Liver (tissue), 8 donors: ENCODE measurements at regions not wholly inside any gene's neighbourhood (a gene's known extent, or its start where the extent isn't known, plus 50 kb on each side); places are given as distances from the start of the nearest gene placed in this dataset.

ENCODE experiments used
- DNase-seq: peaks from one replicate; pipeline ENCODE4 v3.0.0-alpha.2; 2017; ENCODE audit warnings: low spot score
- H3K27ac ChIP-seq, 2 donors: one replicate each; pipeline ENCODE4 v1.7.0; 2013; ENCODE audit warnings: inconsistent platforms in 2 of 2, low read length in 2 of 2, control low read depth in 1 of 2, low read depth in 1 of 2, mild to moderate bottlenecking in 1 of 2
- H3K27me3 ChIP-seq, 4 donors: one replicate each; pipeline versions ENCODE4 v1.6.1 to v1.7.0; 2013; ENCODE audit warnings: low read length in 3 of 4, inconsistent platforms in 1 of 4, mild to moderate bottlenecking in 1 of 4, moderate library complexity in 1 of 4; ENCODE audit not compliant: control insufficient read depth in 4 of 4, insufficient read depth in 4 of 4
- H3K36me3 ChIP-seq, 4 donors: one replicate each; pipeline versions ENCODE4 v1.6.1 to v1.7.0; 2013; ENCODE audit warnings: low read length in 3 of 4, mild to moderate bottlenecking in 3 of 4, low read depth in 1 of 4, moderate library complexity in 1 of 4; ENCODE audit not compliant: control insufficient read depth in 4 of 4, insufficient read depth in 3 of 4
- H3K4me1 ChIP-seq, 4 donors: one replicate each; pipeline versions ENCODE4 v1.6.1 to v1.7.0; 2013; ENCODE audit warnings: low read length in 3 of 4, mild to moderate bottlenecking in 3 of 4, moderate library complexity in 1 of 4; ENCODE audit not compliant: control insufficient read depth in 4 of 4, insufficient read depth in 4 of 4
- H3K4me3 ChIP-seq, 3 donors: one replicate each; pipeline versions ENCODE4 v1.6.1 to v1.7.0; 2013; ENCODE audit warnings: low read length in 3 of 3, control low read depth in 1 of 3, low read depth in 1 of 3, mild to moderate bottlenecking in 1 of 3
- H3K9ac ChIP-seq, 2 donors: one replicate each; pipeline ENCODE4 v1.7.0; 2013; ENCODE audit warnings: low read length in 2 of 2, mild to moderate bottlenecking in 2 of 2, moderate library complexity in 2 of 2, control low read depth in 1 of 2, low read depth in 1 of 2
- H3K9me3 ChIP-seq, 4 donors: one replicate each; pipeline versions ENCODE4 v1.6.1 to v1.7.0; 2013; ENCODE audit warnings: low read length in 3 of 4; ENCODE audit not compliant: control insufficient read depth in 4 of 4
- EGR1 ChIP-seq, 2 donors: IDR thresholded peaks; 2 replicates each; pipeline ENCODE4 v1.6.1; 2016 to 2018; ENCODE audit warnings: antibody characterized with exemption in 2 of 2, low read depth in 2 of 2
- FOXA1 ChIP-seq: IDR thresholded peaks from 2 replicates; pipeline ENCODE4 v1.6.1; 2016; ENCODE audit warnings: antibody characterized with exemption
- FOXA2 ChIP-seq: IDR thresholded peaks from 2 replicates; pipeline ENCODE4 v1.6.1; 2016; ENCODE audit warnings: antibody characterized with exemption
- GABPA ChIP-seq, 2 donors: IDR thresholded peaks in 1 of 2; conservative IDR thresholded peaks in 1 of 2; 2 replicates each; pipeline ENCODE4 v1.6.1; 2016; ENCODE audit warnings: antibody characterized with exemption in 2 of 2, mild to moderate bottlenecking in 1 of 2, moderate library complexity in 1 of 2
- HNF4A ChIP-seq, 2 donors: conservative IDR thresholded peaks; 2 replicates each; pipeline ENCODE4 v1.6.1; 2016; ENCODE audit warnings: antibody characterized with exemption in 2 of 2, mild to moderate bottlenecking in 2 of 2
- HNF4G ChIP-seq: IDR thresholded peaks from 2 replicates; pipeline ENCODE4 v1.6.1; 2016; ENCODE audit warnings: antibody characterized with exemption
- JUND ChIP-seq, 2 donors: IDR thresholded peaks; 2 replicates each; pipeline ENCODE4 v1.6.1; 2016; ENCODE audit warnings: antibody characterized with exemption in 2 of 2
- NR2F2 ChIP-seq: IDR thresholded peaks from 2 replicates; pipeline ENCODE4 v1.6.1; 2016; ENCODE audit warnings: antibody characterized with exemption
- RAD21 ChIP-seq, 2 donors: IDR thresholded peaks; 2 replicates each; pipeline ENCODE4 v1.6.1; 2016; ENCODE audit warnings: antibody characterized with exemption in 2 of 2, mild to moderate bottlenecking in 2 of 2
- RXRA ChIP-seq, 2 donors: IDR thresholded peaks; 2 replicates each; pipeline ENCODE4 v1.6.1; 2017 to 2018; ENCODE audit warnings: antibody characterized with exemption in 2 of 2, mild to moderate bottlenecking in 1 of 2
- SP1 ChIP-seq: IDR thresholded peaks from 2 replicates; pipeline ENCODE4 v1.6.1; 2018; ENCODE audit warnings: antibody characterized with exemption, mild to moderate bottlenecking
- TAF1 ChIP-seq: conservative IDR thresholded peaks from 2 replicates; pipeline ENCODE4 v1.6.1; 2016; ENCODE audit warnings: antibody characterized with exemption, mild to moderate bottlenecking
- YY1 ChIP-seq: IDR thresholded peaks from 2 replicates; pipeline ENCODE4 v1.6.1; 2016; ENCODE audit warnings: antibody characterized with exemption, mild to moderate bottlenecking
- WGBS: extraction: QIAGEN DNeasy Blood & Tissue Kit; methylation state at CpG from one replicate; pipeline ENCODE4 v1.1.7; 2013; 5-methylcytosine and 5-hydroxymethylcytosine counted together
- TF ChIP-seq, protein P1 (sequence below): fragments of 150-350 bp; IDR thresholded peaks from 2 replicates; pipeline ENCODE4 v1.5.1; 2017; ENCODE audit warnings: improper control_type of control experiment, low read depth, low read length; ENCODE audit not compliant: missing input control
- TF ChIP-seq, protein P2 (sequence below): IDR thresholded peaks from 2 replicates; pipeline ENCODE4 v1.6.1; 2016; ENCODE audit warnings: antibody characterized with exemption, mild to moderate bottlenecking
- TF ChIP-seq, protein P3 (sequence below): IDR thresholded peaks from 2 replicates; pipeline ENCODE4 v1.6.1; 2016; ENCODE audit warnings: antibody characterized with exemption
- TF ChIP-seq, protein P4 (sequence below): IDR thresholded peaks from 2 replicates; pipeline ENCODE4 v1.6.1; 2016; ENCODE audit warnings: antibody characterized with exemption
- TF ChIP-seq, protein P5 (sequence below): IDR thresholded peaks from 2 replicates; pipeline ENCODE4 v1.6.1; 2016; ENCODE audit warnings: antibody characterized with exemption
- donor health status: healthy.
- donor health status: healthy.
- donor health status: healthy.
- donor health status: healthy.
- donor health status: healthy.

- DNase-seq, result no peak
- H3K27me3 ChIP-seq, result no peaks in the 10 kb centered on the region
- H3K27ac ChIP-seq, result no peak overlapping the region
- no peaks in the 10 kb centered on the region for H3K9me3 ChIP-seq
- H3K4me3 ChIP-seq, result no peak overlapping the region
- no peak overlapping the region for H3K9ac ChIP-seq
- no peaks in the 10 kb centered on the region for H3K36me3 ChIP-seq
- no peaks in the 10 kb centered on the region for H3K4me1 ChIP-seq
- TF ChIP-seq YY1 (no peak), RAD21 (IDR thresholded peaks at IDR 0.05) (no peak), EGR1 (IDR thresholded peaks at IDR 0.05; ENCODE audit: low read depth in 2 of 2) (no peak), HNF4A (conservative IDR thresholded peaks at IDR 0.05) (no peak), RXRA (IDR thresholded peaks at IDR 0.05) (no peak), SP1 (no peak), JUND (IDR thresholded peaks at IDR 0.05) (no peak), TAF1 (no peak), FOXA1 (no peak), GABPA (IDR thresholded peaks at IDR 0.05 in 1 of 2, conservative IDR thresholded peaks at IDR 0.05 in 1 of 2) (no peak), HNF4G (no peak), NR2F2 (no peak), FOXA2 (no peak)
- TF ChIP-seq, protein P1, sequence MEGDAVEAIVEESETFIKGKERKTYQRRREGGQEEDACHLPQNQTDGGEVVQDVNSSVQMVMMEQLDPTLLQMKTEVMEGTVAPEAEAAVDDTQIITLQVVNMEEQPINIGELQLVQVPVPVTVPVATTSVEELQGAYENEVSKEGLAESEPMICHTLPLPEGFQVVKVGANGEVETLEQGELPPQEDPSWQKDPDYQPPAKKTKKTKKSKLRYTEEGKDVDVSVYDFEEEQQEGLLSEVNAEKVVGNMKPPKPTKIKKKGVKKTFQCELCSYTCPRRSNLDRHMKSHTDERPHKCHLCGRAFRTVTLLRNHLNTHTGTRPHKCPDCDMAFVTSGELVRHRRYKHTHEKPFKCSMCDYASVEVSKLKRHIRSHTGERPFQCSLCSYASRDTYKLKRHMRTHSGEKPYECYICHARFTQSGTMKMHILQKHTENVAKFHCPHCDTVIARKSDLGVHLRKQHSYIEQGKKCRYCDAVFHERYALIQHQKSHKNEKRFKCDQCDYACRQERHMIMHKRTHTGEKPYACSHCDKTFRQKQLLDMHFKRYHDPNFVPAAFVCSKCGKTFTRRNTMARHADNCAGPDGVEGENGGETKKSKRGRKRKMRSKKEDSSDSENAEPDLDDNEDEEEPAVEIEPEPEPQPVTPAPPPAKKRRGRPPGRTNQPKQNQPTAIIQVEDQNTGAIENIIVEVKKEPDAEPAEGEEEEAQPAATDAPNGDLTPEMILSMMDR, result no peak
- TF ChIP-seq, protein P2, sequence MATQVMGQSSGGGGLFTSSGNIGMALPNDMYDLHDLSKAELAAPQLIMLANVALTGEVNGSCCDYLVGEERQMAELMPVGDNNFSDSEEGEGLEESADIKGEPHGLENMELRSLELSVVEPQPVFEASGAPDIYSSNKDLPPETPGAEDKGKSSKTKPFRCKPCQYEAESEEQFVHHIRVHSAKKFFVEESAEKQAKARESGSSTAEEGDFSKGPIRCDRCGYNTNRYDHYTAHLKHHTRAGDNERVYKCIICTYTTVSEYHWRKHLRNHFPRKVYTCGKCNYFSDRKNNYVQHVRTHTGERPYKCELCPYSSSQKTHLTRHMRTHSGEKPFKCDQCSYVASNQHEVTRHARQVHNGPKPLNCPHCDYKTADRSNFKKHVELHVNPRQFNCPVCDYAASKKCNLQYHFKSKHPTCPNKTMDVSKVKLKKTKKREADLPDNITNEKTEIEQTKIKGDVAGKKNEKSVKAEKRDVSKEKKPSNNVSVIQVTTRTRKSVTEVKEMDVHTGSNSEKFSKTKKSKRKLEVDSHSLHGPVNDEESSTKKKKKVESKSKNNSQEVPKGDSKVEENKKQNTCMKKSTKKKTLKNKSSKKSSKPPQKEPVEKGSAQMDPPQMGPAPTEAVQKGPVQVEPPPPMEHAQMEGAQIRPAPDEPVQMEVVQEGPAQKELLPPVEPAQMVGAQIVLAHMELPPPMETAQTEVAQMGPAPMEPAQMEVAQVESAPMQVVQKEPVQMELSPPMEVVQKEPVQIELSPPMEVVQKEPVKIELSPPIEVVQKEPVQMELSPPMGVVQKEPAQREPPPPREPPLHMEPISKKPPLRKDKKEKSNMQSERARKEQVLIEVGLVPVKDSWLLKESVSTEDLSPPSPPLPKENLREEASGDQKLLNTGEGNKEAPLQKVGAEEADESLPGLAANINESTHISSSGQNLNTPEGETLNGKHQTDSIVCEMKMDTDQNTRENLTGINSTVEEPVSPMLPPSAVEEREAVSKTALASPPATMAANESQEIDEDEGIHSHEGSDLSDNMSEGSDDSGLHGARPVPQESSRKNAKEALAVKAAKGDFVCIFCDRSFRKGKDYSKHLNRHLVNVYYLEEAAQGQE, result no peak
- TF ChIP-seq, protein P3, sequence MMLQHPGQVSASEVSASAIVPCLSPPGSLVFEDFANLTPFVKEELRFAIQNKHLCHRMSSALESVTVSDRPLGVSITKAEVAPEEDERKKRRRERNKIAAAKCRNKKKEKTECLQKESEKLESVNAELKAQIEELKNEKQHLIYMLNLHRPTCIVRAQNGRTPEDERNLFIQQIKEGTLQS, result no peak
- TF ChIP-seq, protein P4, sequence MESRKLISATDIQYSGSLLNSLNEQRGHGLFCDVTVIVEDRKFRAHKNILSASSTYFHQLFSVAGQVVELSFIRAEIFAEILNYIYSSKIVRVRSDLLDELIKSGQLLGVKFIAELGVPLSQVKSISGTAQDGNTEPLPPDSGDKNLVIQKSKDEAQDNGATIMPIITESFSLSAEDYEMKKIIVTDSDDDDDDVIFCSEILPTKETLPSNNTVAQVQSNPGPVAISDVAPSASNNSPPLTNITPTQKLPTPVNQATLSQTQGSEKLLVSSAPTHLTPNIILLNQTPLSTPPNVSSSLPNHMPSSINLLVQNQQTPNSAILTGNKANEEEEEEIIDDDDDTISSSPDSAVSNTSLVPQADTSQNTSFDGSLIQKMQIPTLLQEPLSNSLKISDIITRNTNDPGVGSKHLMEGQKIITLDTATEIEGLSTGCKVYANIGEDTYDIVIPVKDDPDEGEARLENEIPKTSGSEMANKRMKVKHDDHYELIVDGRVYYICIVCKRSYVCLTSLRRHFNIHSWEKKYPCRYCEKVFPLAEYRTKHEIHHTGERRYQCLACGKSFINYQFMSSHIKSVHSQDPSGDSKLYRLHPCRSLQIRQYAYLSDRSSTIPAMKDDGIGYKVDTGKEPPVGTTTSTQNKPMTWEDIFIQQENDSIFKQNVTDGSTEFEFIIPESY, result no peak
- TF ChIP-seq, protein P5, sequence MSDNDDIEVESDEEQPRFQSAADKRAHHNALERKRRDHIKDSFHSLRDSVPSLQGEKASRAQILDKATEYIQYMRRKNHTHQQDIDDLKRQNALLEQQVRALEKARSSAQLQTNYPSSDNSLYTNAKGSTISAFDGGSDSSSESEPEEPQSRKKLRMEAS, result no peak
These were observed 89.9 kb upstream of the DCBLD2 start for GRCh38 chr3:98991393-98991792.

- 79% methylated on average over 2 of the region's 2 CpGs for WGBS
- Histone ChIP-seq H3K9me3 (no peaks in the 10 kb centered on the region), H3K4me3 (no peak overlapping the region), H3K27ac (no peak overlapping the region), H3K27me3 (no peaks in the 10 kb centered on the region), H3K36me3 (no peaks in the 10 kb centered on the region), H3K4me1 (no peaks in the 10 kb centered on the region), H3K9ac (no peak overlapping the region)
- no peak for DNase-seq
- no peak for TF ChIP-seq EGR1 (IDR thresholded peaks at IDR 0.05; ENCODE audit: low read depth in 2 of 2)
- TF ChIP-seq TAF1, result no peak
- no peak for TF ChIP-seq FOXA1
- TF ChIP-seq HNF4G, result no peak
- TF ChIP-seq, protein P1, result no peak
- no peak for TF ChIP-seq HNF4A (conservative IDR thresholded peaks at IDR 0.05)
- TF ChIP-seq YY1, result no peak
- no peak for TF ChIP-seq NR2F2
- TF ChIP-seq, protein P2, result no peak
- no peak for TF ChIP-seq FOXA2
- no peak for TF ChIP-seq RXRA (IDR thresholded peaks at IDR 0.05)
- TF ChIP-seq GABPA (IDR thresholded peaks at IDR 0.05 in 1 of 2, conservative IDR thresholded peaks at IDR 0.05 in 1 of 2), result no peak
- TF ChIP-seq, protein P3, result no peak
These were observed 89.2 kb upstream of the DCBLD2 start for GRCh38 chr3:98990657-98991056.
